Transverse colon (tissue), 3 donors: ENCODE measurements at regions not wholly inside any gene's neighbourhood (a gene's known extent, or its start where the extent isn't known, plus 50 kb on each side); places are given as distances from the start of the nearest gene placed in this dataset.

Experiments
- CTCF ChIP-seq, 5 experiments: fragments of 200-600 bp in 3 of 5; fragments of 450-650 bp in 2 of 5; sonication (generic) in 3 of 5; IDR thresholded peaks; 1 replicate in 2 of 5; 2 replicates in 3 of 5; pipeline ENCODE4 v1.5.1; 2016 to 2017; ENCODE audit warnings: antibody characterized with exemption in 5 of 5, inconsistent platforms in 3 of 5, mild to moderate bottlenecking in 2 of 5, moderate library complexity in 1 of 5
- POLR2A ChIP-seq: fragments of 450-650 bp; IDR thresholded peaks from one replicate; pipeline ENCODE4 v1.6.1; 2016; ENCODE audit warnings: antibody characterized with exemption, mild to moderate bottlenecking, moderate library complexity

DNA sequence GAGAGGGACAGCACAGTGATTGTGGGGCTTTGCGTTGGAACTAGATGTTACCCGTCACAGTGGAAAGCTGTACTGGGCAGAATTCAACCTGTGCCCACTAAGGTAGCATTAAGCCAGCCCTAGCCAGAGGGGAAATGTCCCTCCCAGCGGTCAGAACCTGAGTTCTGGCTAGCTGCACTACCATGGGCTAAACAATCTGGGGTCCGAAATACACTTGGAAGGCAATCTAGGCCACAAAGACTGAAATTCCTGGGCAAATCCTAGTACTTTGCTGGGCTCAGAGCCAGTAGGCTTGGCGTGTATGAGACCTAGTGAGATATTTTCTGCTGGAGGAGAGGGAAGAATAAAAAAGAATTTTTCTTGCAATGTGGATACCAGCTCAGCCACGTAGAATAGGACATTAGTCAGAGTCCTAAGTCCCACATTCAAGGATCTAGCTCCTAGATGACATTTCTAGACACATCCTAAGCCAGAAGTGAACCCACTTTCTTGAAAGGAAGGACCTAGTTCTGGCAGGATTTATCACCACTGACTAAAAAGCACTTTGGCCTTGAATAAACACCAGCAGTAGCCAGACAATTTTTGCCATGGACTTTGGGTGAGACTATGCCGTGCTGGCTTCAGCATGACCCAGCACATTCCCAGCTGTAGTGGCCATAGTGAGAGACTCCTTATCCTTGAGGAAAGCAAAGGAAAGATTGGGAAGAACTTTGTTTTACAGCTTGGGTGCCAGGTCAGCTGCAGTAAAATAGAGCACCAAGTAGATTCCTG, 618.0 kb downstream of the BRINP1 start:
- no peak for TF ChIP-seq CTCF (IDR thresholded peaks at IDR 0.05)
- TF ChIP-seq POLR2A, result no peak
